ENCODE measurements at regions not wholly inside any gene's neighbourhood (a gene's known extent, or its start where the extent isn't known, plus 50 kb on each side); places are given as distances from the start of the nearest gene placed in this dataset.
"Not testable (repeated sequence)": the region's sequence is repeated elsewhere in the genome, so short reads cannot be mapped to it uniquely, and the experiment has no call there.

DNA sequence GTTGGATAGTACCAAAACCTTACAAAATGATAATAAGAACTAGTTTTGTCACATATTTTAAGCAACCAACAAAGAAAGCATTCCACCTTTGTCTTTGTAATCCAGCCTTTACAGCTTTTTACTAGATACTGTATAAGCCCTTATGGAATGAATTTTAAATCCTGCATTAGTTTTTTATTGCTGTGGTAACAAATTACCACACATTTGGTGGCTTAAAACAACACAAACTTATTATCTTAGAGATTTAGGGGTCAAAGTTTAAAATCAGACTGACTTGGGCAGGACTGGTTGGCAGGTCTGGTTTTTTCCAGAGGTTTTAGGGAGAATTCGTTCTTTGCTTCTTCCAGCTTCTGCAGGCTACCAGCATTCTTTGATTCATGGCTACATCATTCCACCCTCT, 108.5 kb upstream of the NLGN1 start (continued):
- no peak for TF ChIP-seq ZBTB33 (IDR thresholded peaks at IDR 0.05; ENCODE audit: extremely low read depth, insufficient replicate concordance, low read length)

DNA sequence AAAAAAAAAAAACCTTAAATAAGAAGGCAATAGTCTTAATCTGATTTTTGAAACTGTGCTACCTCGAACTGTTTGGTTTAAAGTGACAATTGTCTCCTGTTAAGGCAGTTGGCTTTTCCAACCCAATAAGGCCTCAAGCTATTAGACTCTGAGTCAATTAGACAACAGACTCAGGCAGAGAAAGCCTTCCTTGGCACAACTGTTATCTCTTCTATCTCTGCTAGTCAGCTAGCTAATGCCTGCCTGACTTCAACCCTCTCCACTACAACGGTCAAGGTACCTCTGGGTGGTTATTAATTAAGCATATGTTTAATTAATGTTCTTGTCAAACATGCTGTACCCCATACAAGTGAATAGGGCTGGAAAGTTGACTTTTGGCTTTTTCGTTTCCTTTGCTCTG, 110.2 kb upstream of the NLGN1 start:
- H2AFZ ChIP-seq (ENCODE audit: low read depth, low read length, poor library complexity, severe bottlenecking): no peak overlapping the region
- RAD21 ChIA-PET (ENCODE audit: low non-redundant PET in 1 of 2, low total read pairs in 2 of 2, uncharacterized antibody in 2 of 2, unreplicated experiment in 2 of 2): no interaction called here
- H3K27ac ChIP-seq (ENCODE audit: low read depth, low read length): no peak overlapping the region
- DNase-seq (ENCODE audit: low read depth, low spot score) (no peak), ATAC-seq (no peak)
- H4K20me1 ChIP-seq (ENCODE audit: insufficient read depth): no peaks in the 10 kb centered on the region
- intact Hi-C loops (cut with micrococcal nuclease): no loop called here
- H3K9me3 ChIP-seq (ENCODE audit: control insufficient read depth in 1 of 2, insufficient read depth in 1 of 2, low read depth in 1 of 2, low read length in 2 of 2): no peaks in the 10 kb centered on the region
- H3K9ac ChIP-seq (ENCODE audit: low read length): no peak overlapping the region
- no peaks in the 10 kb centered on the region for H3K79me2 ChIP-seq (ENCODE audit: insufficient read depth, low read length)
- H3K27me3 ChIP-seq (ENCODE audit: insufficient read depth, low read length): no peaks in the 10 kb centered on the region
- no peak overlapping the region for H3K4me2 ChIP-seq (ENCODE audit: low read length)
- POLR2A ChIA-PET: no interaction called here
- H3K9me2 ChIP-seq (ENCODE audit: insufficient read depth): no peaks in the 10 kb centered on the region
- H3K4me3 ChIP-seq (replicated peaks in 1 of 2; ENCODE audit: low read depth in 1 of 2, low read length in 2 of 2): no peak overlapping the region
- H3K4me1 ChIP-seq (ENCODE audit: control insufficient read depth in 1 of 2, insufficient read depth in 2 of 2, low read length in 2 of 2): no peaks in the 10 kb centered on the region; a peak in 1 of 4 replicates
- CTCF ChIA-PET: no interaction called here
- no TSS peak for BruUV-seq (replicated peaks)
- H3K36me3 ChIP-seq (ENCODE audit: control insufficient read depth in 1 of 2, insufficient read depth in 2 of 2, low read length in 2 of 2): no peaks in the 10 kb centered on the region
- no peak for TF ChIP-seq CEBPB (IDR thresholded peaks at IDR 0.05; ENCODE audit: low read depth)
- no peak for TF ChIP-seq ZNF274 (IDR thresholded peaks at IDR 0.05; ENCODE audit: low read depth, low read length)
- TF ChIP-seq SIN3A (IDR thresholded peaks at IDR 0.05; ENCODE audit: low read depth): no peak

- H4K20me1 ChIP-seq (ENCODE audit: insufficient read depth); BruUV-seq (replicated peaks); H3K9ac ChIP-seq (ENCODE audit: low read length); POLR2A ChIA-PET; H3K27me3 ChIP-seq (ENCODE audit: insufficient read depth, low read length); H3K4me3 ChIP-seq (replicated peaks in 1 of 2; ENCODE audit: low read depth in 1 of 2, low read length in 2 of 2); intact Hi-C loops (cut with micrococcal nuclease); H3K4me2 ChIP-seq (ENCODE audit: low read length); H2AFZ ChIP-seq (ENCODE audit: low read depth, low read length, poor library complexity, severe bottlenecking); RAD21 ChIA-PET (ENCODE audit: low non-redundant PET in 1 of 2, low total read pairs in 2 of 2, uncharacterized antibody in 2 of 2, unreplicated experiment in 2 of 2); ATAC-seq; H3K9me2 ChIP-seq (ENCODE audit: insufficient read depth); CTCF ChIA-PET; H3K27ac ChIP-seq (ENCODE audit: low read depth, low read length); H3K4me1 ChIP-seq (ENCODE audit: control insufficient read depth in 1 of 2, insufficient read depth in 2 of 2, low read length in 2 of 2); H3K79me2 ChIP-seq (ENCODE audit: insufficient read depth, low read length); DNase-seq (ENCODE audit: low read depth, low spot score); H3K36me3 ChIP-seq (ENCODE audit: control insufficient read depth in 1 of 2, insufficient read depth in 2 of 2, low read length in 2 of 2); H3K9me3 ChIP-seq (ENCODE audit: control insufficient read depth in 1 of 2, insufficient read depth in 1 of 2, low read depth in 1 of 2, low read length in 2 of 2): not testable (repeated sequence)
These were observed 111.0 kb upstream of the NLGN1 start for GRCh38 chr3:173286507-173286906.
